HEK293 (cell line): ENCODE measurements at regions not wholly inside any gene's neighbourhood (a gene's known extent, or its start where the extent isn't known, plus 50 kb on each side); places are given as distances from the start of the nearest gene placed in this dataset.
"Not testable (repeated sequence)": the region's sequence is repeated elsewhere in the genome, so short reads cannot be mapped to it uniquely, and the experiment has no call there.

ENCODE experiments used
- CTCF ChIA-PET: fragments of 350-600 bp; formaldehyde crosslinking; extraction: SDS; loops from one replicate; lab custom pipeline; 2021; ENCODE audit warnings: antibody characterized with exemption; lab: Yijun Ruan, JAX
- POLR2A ChIA-PET: fragments of 300-600 bp; formaldehyde crosslinking; extraction: SDS; loops from one replicate; lab custom pipeline; 2020; ENCODE audit warnings: antibody characterized with exemption, inconsistent platforms; lab: Yijun Ruan, JAX
- H3K27ac ChIP-seq: fragments of 200-500 bp; sonication (Bioruptor generic); 2 replicates; pipeline ENCODE4 v1.5.1; 2014; ENCODE audit warnings: low read depth, low read length, control low read depth, inconsistent platforms; ENCODE audit errors: extremely low read depth
- H3K36me3 ChIP-seq, 2 experiments: fragments of 200-500 bp in 1 of 2; sonication (Bioruptor generic) in 1 of 2; 1 replicate in 1 of 2; 2 replicates in 1 of 2; pipeline ENCODE4 v1.5.1; 2014 to 2017; ENCODE audit warnings: inconsistent platforms in 2 of 2, low read length in 2 of 2; ENCODE audit not compliant: control insufficient read depth in 2 of 2, insufficient read depth in 1 of 2
- H3K4me1 ChIP-seq: fragments of 200-500 bp; sonication (Bioruptor generic); 2 replicates; pipeline ENCODE4 v1.5.1; 2014; ENCODE audit warnings: mild to moderate bottlenecking, low read length, inconsistent platforms; ENCODE audit not compliant: control insufficient read depth, insufficient read depth
- H3K4me3 ChIP-seq: 2 replicates; pipeline ENCODE4 v1.5.1; 2011; ENCODE audit warnings: low read depth, mild to moderate bottlenecking, control low read depth, low read length, moderate library complexity
- H3K9me3 ChIP-seq: fragments of 200-500 bp; sonication (Bioruptor generic); 2 replicates; pipeline ENCODE4 v1.5.1; 2014; ENCODE audit warnings: low read depth, low read length, inconsistent platforms; ENCODE audit not compliant: control insufficient read depth, insufficient read depth
- ELK4 ChIP-seq: IDR thresholded peaks from 2 replicates; pipeline ENCODE4 v1.6.1; 2011; ENCODE audit warnings: mild to moderate bottlenecking, low read depth, low read length, borderline replicate concordance
- FEZF1 ChIP-seq: fragments of 450-650 bp; formaldehyde crosslinking; IDR thresholded peaks from 2 replicates; pipeline ENCODE4 v1.5.1; 2016; ENCODE audit warnings: missing biosample characterization, missing genetic modification characterization
- GLIS1 ChIP-seq: fragments of 450-650 bp; formaldehyde crosslinking; IDR thresholded peaks from 2 replicates; pipeline ENCODE4 v1.5.1; 2016; ENCODE audit warnings: missing biosample characterization, missing genetic modification characterization
- KLF9 ChIP-seq: fragments of 450-650 bp; formaldehyde crosslinking; IDR thresholded peaks from 2 replicates; pipeline ENCODE4 v1.5.1; 2016; ENCODE audit warnings: missing biosample characterization, missing genetic modification characterization, low read depth
- REPIN1 ChIP-seq: fragments of 450-650 bp; formaldehyde crosslinking; IDR thresholded peaks from 2 replicates; pipeline ENCODE4 v1.5.1; 2017; ENCODE audit warnings: missing biosample characterization, missing genetic modification characterization, low read depth
- TRIM28 ChIP-seq: IDR thresholded peaks from 2 replicates; pipeline ENCODE4 v1.6.1; 2011; ENCODE audit warnings: low read length, control low read depth, borderline replicate concordance
- ZBTB1 ChIP-seq: fragments of 450-650 bp; formaldehyde crosslinking; IDR thresholded peaks from 2 replicates; pipeline ENCODE4 v1.5.1; 2016; ENCODE audit warnings: missing biosample characterization, missing genetic modification characterization
- ZBTB8A ChIP-seq: fragments of 450-650 bp; formaldehyde crosslinking; IDR thresholded peaks from 2 replicates; pipeline ENCODE4 v1.5.1; 2016; ENCODE audit warnings: missing biosample characterization, missing genetic modification characterization
- ZEB2 ChIP-seq: fragments of 450-650 bp; formaldehyde crosslinking; IDR thresholded peaks from 2 replicates; pipeline ENCODE4 v1.5.1; 2016; ENCODE audit warnings: missing biosample characterization, missing genetic modification characterization
- ZIC2 ChIP-seq: fragments of 450-650 bp; formaldehyde crosslinking; IDR thresholded peaks from 2 replicates; pipeline ENCODE4 v1.5.1; 2016; ENCODE audit warnings: missing biosample characterization, missing genetic modification characterization
- ZNF10 ChIP-seq: fragments of 450-650 bp; formaldehyde crosslinking; IDR thresholded peaks from 2 replicates; pipeline ENCODE4 v1.5.1; 2017; ENCODE audit warnings: missing biosample characterization, missing genetic modification characterization
- ZNF19 ChIP-seq: fragments of 450-650 bp; formaldehyde crosslinking; IDR thresholded peaks from 2 replicates; pipeline ENCODE4; 2016; ENCODE audit warnings: missing biosample characterization, missing genetic modification characterization, low read depth
- ZNF266 ChIP-seq: fragments of 450-650 bp; formaldehyde crosslinking; IDR thresholded peaks from 2 replicates; pipeline ENCODE4 v1.5.1; 2016; ENCODE audit warnings: missing biosample characterization, missing genetic modification characterization, low read depth
- ZNF362 ChIP-seq: fragments of 450-650 bp; formaldehyde crosslinking; IDR thresholded peaks from 2 replicates; pipeline ENCODE4 v1.5.1; 2016; ENCODE audit warnings: missing biosample characterization, missing genetic modification characterization
- ZNF423 ChIP-seq: fragments of 450-650 bp; formaldehyde crosslinking; IDR thresholded peaks from 2 replicates; pipeline ENCODE4 v1.5.1; 2016; ENCODE audit warnings: missing biosample characterization, missing genetic modification characterization
- ZNF529 ChIP-seq: fragments of 450-650 bp; formaldehyde crosslinking; IDR thresholded peaks from 2 replicates; pipeline ENCODE4 v1.5.1; 2017; ENCODE audit warnings: missing genetic modification characterization, missing biosample characterization; ENCODE audit not compliant: insufficient replicate concordance
- ZNF600 ChIP-seq: fragments of 450-650 bp; formaldehyde crosslinking; IDR thresholded peaks from 2 replicates; pipeline ENCODE4 v1.5.1; 2016; ENCODE audit warnings: missing biosample characterization, missing genetic modification characterization
- ZNF623 ChIP-seq: fragments of 450-650 bp; formaldehyde crosslinking; IDR thresholded peaks from 2 replicates; pipeline ENCODE4 v1.5.1; 2016; ENCODE audit warnings: missing biosample characterization, missing genetic modification characterization
- ZNF670 ChIP-seq: fragments of 450-650 bp; formaldehyde crosslinking; IDR thresholded peaks from 2 replicates; pipeline ENCODE4 v1.5.1; 2016; ENCODE audit warnings: missing biosample characterization, missing genetic modification characterization, low read depth
- ZNF692 ChIP-seq: fragments of 450-650 bp; formaldehyde crosslinking; IDR thresholded peaks from 2 replicates; pipeline ENCODE4 v1.5.1; 2016; ENCODE audit warnings: missing biosample characterization, missing genetic modification characterization
- ZNF701 ChIP-seq: fragments of 450-650 bp; formaldehyde crosslinking; IDR thresholded peaks from 2 replicates; pipeline ENCODE4 v1.5.1; 2016; ENCODE audit warnings: missing biosample characterization, missing genetic modification characterization
- ZNF843 ChIP-seq: fragments of 450-650 bp; formaldehyde crosslinking; IDR thresholded peaks from 2 replicates; pipeline ENCODE4 v1.5.1; 2016; ENCODE audit warnings: missing biosample characterization, missing genetic modification characterization

- Histone ChIP-seq H3K4me1 (no peaks in the 10 kb centered on the region), H3K27ac (no peak overlapping the region), H3K4me3 (no peak overlapping the region), H3K36me3 (no peaks in the 10 kb centered on the region), H3K9me3 (no peaks in the 10 kb centered on the region)
- TF ChIP-seq ZEB2 (tag by site-specific recombination) (no peak), ZNF266 (tag by site-specific recombination) (no peak), REPIN1 (no peak), ZNF670 (tag by site-specific recombination) (no peak), ZNF701 (tag by site-specific recombination) (no peak), ZNF692 (tag by site-specific recombination) (no peak), ZNF529 (tag by site-specific recombination) (no peak)
- POLR2A ChIA-PET, result no interaction called here
- CTCF ChIA-PET, result interaction anchor here (0.5 kb wide), 1 partner anchor 233 kb away, joined by 3 read pairs; no protein-coding TSS in a partner anchor
Measured at GRCh38 chr6:134406311-134406710, 88.4 kb upstream of the SGK1 start.

GRCh38 chr6:134405386-134406087 is 87.6 kb upstream of the SGK1 start:
- Histone ChIP-seq H3K9me3 (no peaks in the 10 kb centered on the region), H3K36me3 (no peaks in the 10 kb centered on the region), H3K27ac (no peak overlapping the region), H3K4me1 (no peaks in the 10 kb centered on the region), H3K4me3 (no peak overlapping the region)
- POLR2A ChIA-PET, result no interaction called here
- CTCF ChIA-PET, result interaction anchor here (0.5 kb wide), 1 partner anchor 234 kb away, joined by 3 read pairs; no protein-coding TSS in a partner anchor
- TF ChIP-seq TRIM28, result no peak
- no peak for TF ChIP-seq ELK4
- TF ChIP-seq ZNF423 (tag by site-specific recombination), result no peak
- TF ChIP-seq ZBTB1 (tag by site-specific recombination), result no peak
- TF ChIP-seq GLIS1, result no peak
- no peak for TF ChIP-seq ZIC2
- TF ChIP-seq ZNF843 (tag by site-specific recombination), result no peak
- TF ChIP-seq ZNF19 (tag by site-specific recombination), result no peak
- no peak for TF ChIP-seq ZNF10 (tag by site-specific recombination)
- TF ChIP-seq KLF9 (tag by site-specific recombination), result no peak
- TF ChIP-seq ZNF623 (tag by site-specific recombination), result no peak
- TF ChIP-seq ZEB2 (tag by site-specific recombination), result no peak
- no peak for TF ChIP-seq ZNF600 (tag by site-specific recombination)
- no peak for TF ChIP-seq FEZF1
- no peak for TF ChIP-seq ZBTB8A (tag by site-specific recombination)
- no peak for TF ChIP-seq ZNF362 (tag by site-specific recombination)

GRCh38 chr6:134403312-134403711 is 85.4 kb upstream of the SGK1 start:
- H3K27ac ChIP-seq, H3K4me3 ChIP-seq, CTCF ChIA-PET, H3K36me3 ChIP-seq, H3K9me3 ChIP-seq, H3K4me1 ChIP-seq: not testable (repeated sequence)
- POLR2A ChIA-PET, result interaction anchor here (0.7 kb wide), 1 partner anchor 263 kb away, joined by 3 read pairs; no protein-coding TSS in a partner anchor
